Keratinocyte (primary cell): ENCODE measurements at regions not wholly inside any gene's neighbourhood (a gene's known extent, or its start where the extent isn't known, plus 50 kb on each side); places are given as distances from the start of the nearest gene placed in this dataset.

Experiments
- DNase-seq: peaks from one replicate; pipeline ENCODE4 v3.0.0-alpha.2; 2011; ENCODE audit warnings: low read depth, missing footprints, low spot score
- FAIRE-seq: peaks from 2 replicates; lab custom pipeline; 2011; peaks lifted over from hg19 to GRCh38; lab: Jason Lieb, UNC
- H2AFZ ChIP-seq: 2 replicates; pipeline ENCODE4 v1.6.0; 2012; ENCODE audit warnings: low read length, control low read depth, inconsistent platforms; ENCODE audit not compliant: control insufficient read depth
- H3K27ac ChIP-seq: 2 replicates; pipeline ENCODE4 v1.5.1; 2011; ENCODE audit warnings: low read length; ENCODE audit not compliant: control insufficient read depth, insufficient read depth
- H3K27me3 ChIP-seq: 3 replicates; pipeline ENCODE4 v1.6.0; 2011; ENCODE audit warnings: low read length; ENCODE audit not compliant: control insufficient read depth, insufficient read depth; ENCODE audit errors: extremely low read depth
- H3K36me3 ChIP-seq, 2 experiments: 2 replicates in 1 of 2; 3 replicates in 1 of 2; pipeline ENCODE4 v1.5.1; 2011; ENCODE audit warnings: low read length in 2 of 2, mild to moderate bottlenecking in 1 of 2; ENCODE audit not compliant: control insufficient read depth in 2 of 2, insufficient read depth in 2 of 2; ENCODE audit errors: extremely low read depth in 1 of 2
- H3K4me1 ChIP-seq: 3 replicates; pipeline ENCODE4 v1.5.1; 2011; ENCODE audit warnings: low read length; ENCODE audit not compliant: control insufficient read depth, insufficient read depth; ENCODE audit errors: extremely low read depth
- H3K4me2 ChIP-seq: 3 replicates; pipeline ENCODE4 v1.6.0; 2011; ENCODE audit warnings: low read depth, low read length; ENCODE audit not compliant: control insufficient read depth, insufficient read depth; ENCODE audit errors: extremely low read depth
- H3K4me3 ChIP-seq, 3 experiments: fragments of 200-600 bp in 1 of 3; sonication (generic) in 1 of 3; 2 replicates in 2 of 3; 3 replicates in 1 of 3; pipeline ENCODE4 v1.5.1; 2011 to 2016; ENCODE audit warnings: low read length in 3 of 3, mild to moderate bottlenecking in 3 of 3, control low read depth in 2 of 3, inconsistent platforms in 1 of 3, low read depth in 1 of 3, mixed read lengths in 1 of 3, mixed run types in 1 of 3, moderate library complexity in 1 of 3; ENCODE audit not compliant: control insufficient read depth in 2 of 3, insufficient read depth in 2 of 3; ENCODE audit errors: extremely low read depth in 1 of 3
- H3K79me2 ChIP-seq: 2 replicates; pipeline ENCODE4 v1.6.0; 2012; ENCODE audit warnings: low read length; ENCODE audit not compliant: control insufficient read depth, insufficient read depth
- H3K9ac ChIP-seq: 3 replicates; pipeline ENCODE4 v1.6.0; 2011; ENCODE audit warnings: low read length; ENCODE audit not compliant: control insufficient read depth, insufficient read depth; ENCODE audit errors: extremely low read depth
- H3K9me1 ChIP-seq: 3 replicates; pipeline ENCODE4 v1.6.0; 2011; ENCODE audit warnings: low read length; ENCODE audit not compliant: control insufficient read depth, insufficient read depth; ENCODE audit errors: extremely low read depth
- H3K9me3 ChIP-seq: 2 replicates; pipeline ENCODE4 v1.5.1; 2012; ENCODE audit warnings: low read depth, low read length; ENCODE audit not compliant: control insufficient read depth
- H4K20me1 ChIP-seq: 3 replicates; pipeline ENCODE4 v1.6.0; 2011; ENCODE audit warnings: low read length; ENCODE audit not compliant: control insufficient read depth, insufficient read depth; ENCODE audit errors: extremely low read depth
- CTCF ChIP-seq, 3 experiments: IDR thresholded peaks in 1 of 3; conservative IDR thresholded peaks in 1 of 3; optimal IDR thresholded peaks in 1 of 3; 2 replicates in 2 of 3; 3 replicates in 1 of 3; pipeline versions ENCODE3 to v1.5.1; 2011; ENCODE audit warnings: low read length in 3 of 3, mild to moderate bottlenecking in 3 of 3, moderate library complexity in 2 of 3, control low read depth in 1 of 3, inconsistent platforms in 1 of 3; ENCODE audit not compliant: insufficient read depth in 2 of 3; ENCODE audit errors: extremely low read depth in 1 of 3
- EZH2 ChIP-seq: IDR thresholded peaks from one replicate; pipeline ENCODE4 v1.6.1; 2012; ENCODE audit warnings: inconsistent platforms, mild to moderate bottlenecking, low read length, moderate library complexity
- dilution Hi-C: fragments of 300-500 bp; cut with MboI; formaldehyde crosslinking; loops from one replicate; pipeline ENCODE4 v1.7.0; 2020; ENCODE audit warnings: low sequenced_read_pairs; ENCODE audit not compliant: extremely low pct_ligation_motif_present

- TF ChIP-seq CTCF (optimal IDR thresholded peaks at IDR 0.05 in 1 of 3, IDR thresholded peaks at IDR 0.05 in 1 of 3, conservative IDR thresholded peaks at IDR 0.05 in 1 of 3; ENCODE audit: extremely low read depth in 1 of 3, insufficient read depth in 2 of 3, low read length in 3 of 3) = no peak
- TF ChIP-seq EZH2 = no peak
- H3K4me1 ChIP-seq = no peaks in the 10 kb centered on the region
- H3K9ac ChIP-seq = no peak overlapping the region
- H4K20me1 ChIP-seq = no peaks in the 10 kb centered on the region
- no peaks in the 10 kb centered on the region for H3K36me3 ChIP-seq
- no peaks in the 10 kb centered on the region for H3K79me2 ChIP-seq
- no peaks in the 10 kb centered on the region for H3K27me3 ChIP-seq
- no peaks in the 10 kb centered on the region for H3K9me1 ChIP-seq
- DNase-seq (no peak), FAIRE-seq (no peak)
- H3K4me3 ChIP-seq = no peak overlapping the region
- H3K27ac ChIP-seq = no peak overlapping the region
- no peak overlapping the region for H2AFZ ChIP-seq
- H3K9me3 ChIP-seq = no peaks in the 10 kb centered on the region
- dilution Hi-C loops = no loop called here
- no peak overlapping the region for H3K4me2 ChIP-seq
Measured at GRCh38 chr5:26749829-26750228, 288.6 kb downstream of the CDH9 start.

GRCh38 chr5:26740182-26740581, 298.2 kb downstream of the CDH9 start:
- H2AFZ ChIP-seq = no peak overlapping the region
- DNase-seq (no peak), FAIRE-seq (no peak)
- H3K27me3 ChIP-seq = no peaks in the 10 kb centered on the region
- no peaks in the 10 kb centered on the region for H3K79me2 ChIP-seq
- no peaks in the 10 kb centered on the region for H4K20me1 ChIP-seq
- no peak overlapping the region for H3K4me3 ChIP-seq
- H3K9me3 ChIP-seq = no peaks in the 10 kb centered on the region
- H3K9ac ChIP-seq = no peak overlapping the region
- no peaks in the 10 kb centered on the region for H3K9me1 ChIP-seq
- no peaks in the 10 kb centered on the region for H3K4me1 ChIP-seq
- no peaks in the 10 kb centered on the region for H3K36me3 ChIP-seq
- H3K4me2 ChIP-seq = no peak overlapping the region
- TF ChIP-seq EZH2 (no peak), CTCF (optimal IDR thresholded peaks at IDR 0.05 in 1 of 3, IDR thresholded peaks at IDR 0.05 in 1 of 3, conservative IDR thresholded peaks at IDR 0.05 in 1 of 3; ENCODE audit: extremely low read depth in 1 of 3, insufficient read depth in 2 of 3, low read length in 3 of 3) (no peak)
- H3K27ac ChIP-seq = no peak overlapping the region
- dilution Hi-C loops = no loop called here
